Left forelimb (tissue), 1 donor: ENCODE measurements at regions not wholly inside any gene's neighbourhood (a gene's known extent, or its start where the extent isn't known, plus 50 kb on each side); places are given as distances from the start of the nearest gene placed in this dataset.

Experiments
- DNase-seq: peaks from one replicate; pipeline ENCODE4 v3.0.0-alpha.2; 2018; ENCODE audit warnings: low spot score

DNA sequence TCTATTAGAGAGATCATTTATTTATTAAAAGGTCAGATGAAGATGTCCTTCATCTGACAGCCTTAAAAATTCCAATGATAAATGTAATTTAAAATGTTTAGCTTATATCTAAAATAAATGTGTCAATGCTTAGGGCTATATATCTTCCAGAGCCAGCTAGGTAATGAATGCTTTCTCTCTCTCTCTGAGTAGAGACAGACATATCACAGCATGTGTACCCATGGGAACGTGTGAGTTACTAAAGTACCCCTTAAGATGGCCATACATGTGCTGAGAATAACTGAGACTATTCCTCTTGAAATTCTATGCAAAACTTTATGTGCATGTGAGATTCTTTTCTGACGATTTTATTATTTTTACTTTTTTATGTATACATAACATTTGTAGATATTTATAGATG, 420.9 kb upstream of the ST6GAL2 start:
- DNase-seq = no peak

DNA sequence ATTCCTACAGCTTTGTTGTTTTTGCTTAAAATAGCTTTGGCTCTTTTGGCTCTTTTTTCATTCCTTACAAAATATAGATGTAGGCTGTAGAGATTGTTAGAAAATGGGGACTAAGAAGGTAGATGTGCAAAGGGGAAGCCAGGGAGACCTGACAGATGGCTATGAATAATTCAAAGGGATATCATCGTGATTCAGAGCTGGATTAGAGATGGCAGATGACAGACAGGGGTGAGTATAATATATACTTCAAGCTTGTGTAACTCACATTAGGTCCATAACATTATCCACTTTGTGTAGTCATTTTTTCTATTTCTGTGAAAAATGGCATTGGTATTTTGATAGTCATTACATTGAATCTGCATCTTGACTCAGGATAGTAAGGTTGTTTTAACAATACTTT, 422.9 kb upstream of the ST6GAL2 start:
- no peak for DNase-seq

DNA sequence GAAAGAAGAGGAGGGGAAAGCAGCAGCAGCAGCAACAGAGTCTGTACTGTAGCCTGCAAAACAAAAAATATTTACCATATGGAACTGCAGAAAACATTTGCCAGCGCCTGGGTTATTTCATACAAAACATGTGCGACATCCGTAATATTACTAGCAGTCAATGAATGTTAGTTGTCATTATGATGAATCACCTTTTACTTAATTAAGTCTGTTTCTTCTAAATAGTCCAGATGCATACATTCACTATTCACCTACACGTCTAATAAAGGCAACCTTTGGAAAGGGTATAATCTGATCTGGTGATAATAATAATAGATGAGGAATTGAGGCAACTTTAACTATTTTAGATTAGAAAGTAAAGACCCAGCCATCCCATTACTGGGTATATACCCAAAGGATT, 426.3 kb upstream of the ST6GAL2 start:
- no peak for DNase-seq

DNA sequence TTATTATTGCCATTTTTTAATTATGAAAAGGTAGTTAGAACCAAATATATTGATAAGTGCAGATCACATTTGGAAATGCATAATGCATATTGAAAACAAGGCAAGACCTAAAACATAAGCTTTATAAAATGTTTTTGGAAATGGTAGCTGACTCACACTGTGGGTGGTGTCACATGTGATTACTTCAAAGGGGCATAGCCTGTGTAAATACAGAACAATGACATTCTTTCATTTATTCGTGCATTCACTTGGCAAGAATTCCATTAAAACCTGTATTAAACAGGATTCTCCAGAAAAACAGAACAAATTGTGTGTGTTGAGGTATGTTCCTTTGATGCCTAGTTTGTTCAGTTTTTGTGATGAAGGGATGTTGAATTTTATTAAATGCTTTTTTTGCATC, 427.3 kb upstream of the ST6GAL2 start:
- DNase-seq = no peak

DNA sequence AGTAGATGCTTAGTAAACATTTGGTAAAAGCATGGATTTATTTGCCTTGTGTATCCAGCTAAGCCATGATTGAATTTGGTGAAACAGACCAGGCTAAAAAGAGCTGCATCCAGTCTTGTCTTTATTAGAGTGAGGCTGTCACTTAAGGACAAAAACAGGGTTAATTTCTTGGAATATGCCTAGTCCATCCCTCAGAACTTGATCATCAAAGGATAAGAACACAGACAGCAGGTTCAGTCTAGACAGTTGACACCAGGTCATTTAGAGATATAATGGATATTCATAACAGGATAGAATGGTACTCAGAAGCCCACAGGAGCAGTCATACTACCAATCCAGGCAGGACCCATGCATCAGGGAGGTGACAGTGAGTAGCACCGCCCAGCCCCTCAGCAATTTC, 434.9 kb upstream of the ST6GAL2 start:
- DNase-seq = no peak

DNA sequence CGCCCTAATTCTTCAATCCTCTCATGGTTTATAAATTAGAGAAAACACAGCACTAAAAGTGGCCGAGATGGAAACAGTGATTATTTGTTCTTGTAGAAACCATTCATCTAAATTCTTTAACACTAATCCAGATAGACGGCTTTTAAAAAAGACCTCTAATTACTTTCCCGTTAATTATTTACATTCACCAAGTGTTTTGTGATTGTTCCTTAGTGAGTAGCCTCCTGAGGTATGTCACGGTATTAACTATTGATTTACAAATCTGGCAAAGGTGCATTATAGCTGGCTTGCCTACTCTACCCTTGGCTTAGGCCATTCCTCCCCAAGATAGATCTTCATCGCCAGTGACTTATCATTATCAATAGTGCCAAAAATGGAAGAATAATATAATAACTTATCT, 436.4 kb upstream of the ST6GAL2 start:
- no peak for DNase-seq

DNA sequence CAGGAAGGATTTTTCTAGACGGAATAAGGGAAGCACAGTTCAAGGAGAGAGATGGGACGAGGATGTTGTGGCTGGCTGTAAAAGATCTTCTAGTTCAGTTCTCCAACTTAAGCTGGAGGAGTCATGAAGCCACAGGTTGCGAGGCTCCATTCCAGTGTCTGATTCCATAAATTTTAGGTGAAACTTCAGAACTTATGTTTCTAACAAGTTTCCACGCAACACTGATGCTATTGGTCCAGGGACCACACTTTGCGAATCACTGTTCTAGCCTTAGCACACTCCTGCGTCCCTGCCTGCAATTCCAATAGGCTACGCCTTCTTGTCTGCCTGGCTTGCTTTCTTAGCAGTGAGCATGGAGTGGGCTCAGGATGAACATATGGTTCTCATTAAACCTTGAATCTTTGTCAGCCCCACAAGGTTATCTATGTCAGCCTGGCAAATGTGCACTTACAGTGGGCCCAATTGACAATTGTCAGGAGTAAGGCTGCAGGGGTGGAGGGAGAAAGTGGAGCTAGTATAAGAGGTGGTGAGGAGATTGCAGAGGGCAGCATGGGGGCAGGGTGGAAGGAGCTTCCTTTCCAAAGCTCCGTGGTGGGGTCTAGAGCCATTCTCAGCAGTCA, 438.1 kb upstream of the ST6GAL2 start:
- DNase-seq = no peak

DNA sequence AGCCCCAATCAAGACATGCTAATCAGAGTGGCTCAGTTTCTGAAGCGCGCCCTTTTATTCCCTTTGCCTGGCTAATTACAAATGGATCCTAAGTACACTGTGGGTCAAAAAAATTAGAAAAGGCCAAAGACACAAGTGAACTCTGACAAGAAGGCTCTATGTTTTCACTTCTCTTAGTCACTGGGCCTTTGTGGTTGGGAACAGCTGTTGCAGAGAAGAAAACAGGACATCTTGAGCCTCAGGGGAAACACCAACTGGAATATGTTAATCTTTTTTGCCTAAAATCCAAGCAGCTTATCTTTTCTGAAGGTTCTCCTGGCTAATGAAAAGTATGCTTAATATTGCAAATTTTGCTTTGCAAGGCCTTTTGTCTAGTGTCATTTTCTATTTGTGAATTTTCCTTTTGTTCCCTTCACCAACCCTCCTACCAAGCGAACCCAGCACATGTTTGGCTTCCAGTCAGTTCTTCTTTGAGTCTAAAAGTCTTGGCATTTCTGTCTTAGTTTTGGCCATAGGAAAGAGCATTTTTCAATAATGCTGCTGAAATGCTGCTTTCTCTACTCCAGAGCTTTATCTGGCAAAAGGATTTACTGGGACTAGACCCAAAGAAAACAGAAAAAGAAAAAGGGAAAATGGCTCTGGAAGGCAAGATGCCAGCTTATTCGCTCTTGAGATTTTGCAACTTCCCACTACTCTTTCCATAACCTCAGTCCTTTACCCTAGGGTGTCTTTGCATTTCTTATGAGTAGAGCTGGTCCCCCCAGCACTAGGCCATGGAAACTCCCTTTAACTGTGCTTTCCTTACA, 440.2 kb upstream of the ST6GAL2 start:
- no peak for DNase-seq

DNA sequence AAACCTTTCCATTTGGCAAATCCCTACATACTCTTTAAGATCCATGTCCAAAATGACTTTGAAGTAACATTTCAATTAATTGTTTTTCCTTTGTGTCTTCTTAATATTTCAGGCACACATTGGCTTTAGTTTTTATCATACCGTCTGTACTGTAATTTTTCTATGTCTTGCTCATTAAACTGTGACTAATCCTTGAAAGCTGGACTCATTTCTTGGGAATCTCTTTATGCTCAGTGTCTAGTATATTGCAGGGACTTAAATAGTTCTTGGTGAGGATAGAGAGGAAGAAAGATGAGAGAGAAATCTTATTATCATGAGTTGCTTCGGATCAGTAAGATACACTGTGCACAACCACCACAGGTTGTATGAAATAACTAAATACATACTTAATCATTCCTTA, 448.3 kb upstream of the ST6GAL2 start:
- DNase-seq = no peak

DNA sequence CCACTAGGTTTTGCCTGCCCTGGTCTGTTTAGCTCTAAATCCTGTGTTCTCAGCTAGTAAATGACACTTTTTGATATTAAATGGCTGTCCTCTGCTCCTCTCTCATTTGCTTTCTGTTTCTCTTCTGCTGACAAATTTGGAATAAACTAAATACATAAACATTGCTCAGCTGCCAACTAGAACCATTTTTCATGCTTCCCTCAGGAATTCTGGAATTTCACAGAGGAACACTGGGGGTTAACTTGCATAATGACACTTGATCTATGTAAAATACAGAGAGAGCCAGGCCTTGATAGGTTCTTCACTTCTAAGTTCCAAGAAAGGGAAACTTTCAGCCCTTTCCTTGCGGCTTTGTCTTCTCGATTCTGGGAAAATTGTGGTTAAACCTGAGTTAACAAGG, 450.6 kb upstream of the ST6GAL2 start:
- DNase-seq = no peak

DNA sequence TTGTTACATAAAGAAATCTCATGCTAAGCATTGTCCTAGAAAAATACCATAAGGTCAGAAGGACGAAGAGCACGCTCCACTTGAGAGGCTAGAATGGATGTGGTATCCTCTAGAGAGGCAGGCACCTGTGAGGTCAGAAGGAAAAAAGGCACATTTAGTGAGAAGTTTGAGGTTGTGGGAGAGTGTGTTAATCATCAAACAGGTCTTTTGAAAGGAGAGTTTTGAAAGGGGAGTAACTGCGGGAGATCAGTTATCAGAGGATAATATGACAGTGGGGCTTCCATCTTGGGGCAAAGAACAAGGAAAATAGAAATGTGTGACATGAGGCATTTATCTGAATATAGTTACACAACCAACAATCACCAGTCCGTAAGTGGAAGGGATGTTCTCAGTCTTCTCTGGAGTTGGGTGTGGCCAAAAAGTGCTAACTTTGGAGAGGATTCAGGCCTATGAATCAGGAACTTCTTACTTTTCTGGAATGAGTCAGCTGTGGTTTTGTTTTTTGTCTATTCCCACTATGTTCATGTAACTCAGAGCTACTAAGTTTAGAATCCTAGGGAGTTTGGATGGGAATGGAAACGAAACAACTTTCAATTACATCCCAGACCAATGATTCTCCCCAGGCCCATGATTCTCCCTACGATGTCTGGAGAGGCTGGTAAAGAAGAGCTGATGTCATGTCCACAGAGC, 451.4 kb upstream of the ST6GAL2 start:
- no peak for DNase-seq

DNA sequence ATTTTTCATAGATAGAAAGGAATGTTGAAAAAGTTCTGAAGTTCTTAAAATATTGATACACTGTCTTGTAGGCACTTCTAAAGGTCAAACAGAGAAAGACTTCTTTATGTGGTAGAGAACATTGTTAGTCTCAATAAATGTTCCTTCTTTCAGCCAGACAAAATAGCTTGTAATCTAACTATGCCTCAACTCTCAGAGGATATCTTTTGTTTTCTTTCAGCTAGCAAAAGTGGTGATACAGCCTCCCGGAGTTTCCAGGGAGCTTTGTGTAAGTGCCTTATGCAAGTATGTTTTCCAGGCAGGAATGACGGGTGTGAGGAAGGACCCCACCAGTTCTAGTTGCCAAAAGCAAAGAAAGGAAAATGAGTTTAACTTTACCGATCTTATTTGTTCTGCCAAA, 452.1 kb upstream of the ST6GAL2 start:
- DNase-seq = no peak

DNA sequence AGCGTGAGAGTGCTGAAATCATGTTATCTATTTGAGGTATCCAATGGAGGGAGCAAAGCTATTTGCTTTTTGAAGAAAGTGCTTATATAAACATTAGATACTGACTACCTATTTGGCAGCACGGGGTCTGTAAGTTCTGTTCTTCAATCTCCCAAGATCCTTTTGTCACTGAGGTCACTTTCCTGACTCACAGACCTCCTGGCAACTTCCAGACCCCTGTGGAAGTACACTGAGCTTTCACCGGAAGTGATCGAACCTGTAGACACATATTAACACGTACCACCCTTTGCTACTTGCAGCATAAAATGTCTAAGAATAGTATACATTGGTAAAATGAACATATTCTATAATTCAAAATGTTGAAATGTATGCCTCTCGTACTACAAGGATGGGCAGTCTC, 452.6 kb upstream of the ST6GAL2 start:
- no peak for DNase-seq

DNA sequence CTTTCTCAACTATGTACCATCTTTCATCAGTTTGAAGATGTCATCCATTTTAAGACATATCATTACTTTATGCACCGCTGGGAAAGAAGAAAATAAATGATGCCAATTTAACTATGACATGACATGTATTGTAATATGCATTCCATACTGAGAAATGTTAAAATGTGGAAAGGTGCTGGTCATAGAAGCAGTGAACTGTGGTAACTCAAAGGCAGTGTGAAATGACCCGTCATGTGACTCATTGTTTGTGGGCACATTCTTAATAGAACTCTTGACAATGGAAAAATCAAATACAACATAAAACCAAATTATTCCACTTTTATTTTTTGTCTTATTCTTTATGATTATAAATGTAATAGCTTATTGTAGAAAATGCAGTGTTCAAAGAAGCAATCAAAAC, 455.0 kb upstream of the ST6GAL2 start:
- no peak for DNase-seq

DNA sequence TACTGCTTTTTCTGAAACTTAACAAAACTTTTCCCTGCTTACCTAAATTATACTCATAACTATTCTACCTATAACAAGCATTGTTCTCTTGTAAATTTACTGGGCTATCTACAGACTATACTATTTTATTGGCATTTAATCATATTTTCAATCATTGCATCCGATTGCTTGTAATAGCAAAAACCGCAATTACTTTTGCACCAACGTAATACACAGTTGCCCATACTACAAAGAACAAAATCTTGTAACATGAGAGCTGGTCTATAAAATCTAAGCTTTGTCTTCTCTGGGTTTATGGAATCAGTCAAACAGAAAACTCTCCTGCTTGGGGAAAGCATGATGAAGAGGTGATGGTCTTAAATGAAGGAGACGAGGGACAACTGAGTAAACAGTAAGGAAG, 463.4 kb upstream of the ST6GAL2 start:
- DNase-seq = no peak

DNA sequence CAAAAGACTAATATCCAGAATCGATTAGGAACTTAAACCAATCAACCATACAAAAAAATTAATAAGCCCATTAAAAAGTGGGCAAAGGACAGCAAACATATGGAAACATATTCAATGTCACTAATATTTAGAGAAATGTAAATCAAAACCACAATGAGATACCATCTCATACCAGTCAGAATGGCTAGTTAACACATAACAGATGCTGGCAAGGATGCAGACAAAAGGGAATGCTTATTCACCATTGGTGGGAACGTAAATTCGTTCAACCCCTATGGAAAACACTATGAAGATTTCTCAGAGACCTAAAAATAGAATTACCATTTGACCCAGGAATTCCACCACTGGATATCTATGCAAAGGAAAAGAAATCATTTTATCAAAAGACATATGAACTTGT, 468.2 kb upstream of the ST6GAL2 start:
- no peak for DNase-seq

DNA sequence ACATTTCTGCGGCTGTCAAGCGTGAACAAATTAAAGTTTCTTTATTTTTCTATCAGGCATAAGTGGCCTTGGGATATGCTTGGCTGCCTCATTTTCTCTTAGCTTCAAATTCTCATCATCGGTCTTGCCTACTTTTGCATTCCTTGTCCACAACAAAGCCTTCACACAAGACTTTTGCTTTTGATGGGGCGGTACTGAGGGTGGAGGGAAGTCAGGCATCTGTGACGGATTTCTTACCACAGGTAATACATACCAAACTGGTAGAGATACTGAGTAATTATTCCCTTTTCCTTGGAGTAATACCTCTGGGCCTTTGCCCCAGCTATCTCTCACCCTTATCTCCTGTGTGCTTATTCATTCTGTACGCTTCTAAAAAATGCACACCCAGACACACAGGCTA, 468.3 kb upstream of the RGPD4 start:
- DNase-seq = no peak

DNA sequence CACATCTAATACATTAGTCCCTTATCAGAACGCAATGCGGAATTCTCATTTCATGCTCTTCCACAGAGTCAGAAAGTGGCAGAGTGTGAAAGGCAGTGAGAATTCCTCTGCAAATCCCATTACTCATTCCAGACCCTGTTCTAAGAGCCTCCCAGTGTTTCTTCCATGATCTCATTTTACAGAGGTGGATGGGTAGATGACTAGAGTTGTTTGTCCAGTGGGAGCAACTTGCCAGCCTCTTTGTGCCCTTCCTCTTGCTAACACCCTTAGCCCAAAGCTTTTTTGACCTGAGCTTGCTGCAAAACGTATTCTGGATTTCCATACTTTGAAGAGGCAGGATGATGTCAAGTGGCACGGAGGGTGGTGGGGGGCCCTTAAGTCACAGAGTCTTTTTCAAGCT, 467.7 kb upstream of the RGPD4 start:
- no peak for DNase-seq

DNA sequence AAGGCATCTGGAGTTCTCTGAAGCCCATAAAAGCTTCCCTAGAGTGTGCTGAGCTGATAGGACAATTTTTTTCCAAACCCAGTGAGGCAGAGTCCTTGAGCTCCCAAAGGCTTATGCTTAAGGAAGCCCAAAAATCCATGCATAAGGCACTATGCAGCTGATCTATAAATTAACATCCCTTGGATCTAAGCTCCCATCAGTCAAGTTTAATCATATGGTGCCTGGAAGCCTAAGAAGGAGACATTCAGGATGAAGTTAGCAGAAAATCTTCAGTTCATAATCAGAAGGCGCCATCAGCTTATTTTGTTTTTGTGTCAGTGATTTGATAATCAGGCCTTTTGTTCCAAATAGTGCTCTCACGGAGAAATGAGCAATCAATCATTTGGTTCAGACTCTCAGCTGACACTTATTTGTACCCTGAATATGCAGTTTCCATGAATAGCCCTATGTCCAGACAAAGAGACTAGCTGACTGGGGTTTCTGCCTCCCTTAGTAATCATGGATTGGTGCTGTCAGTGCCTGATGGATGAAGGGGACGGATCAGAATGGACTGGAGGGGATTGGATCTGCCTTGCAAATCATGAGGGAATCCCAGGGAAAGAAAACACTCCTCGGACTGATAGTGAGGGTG, 464.8 kb upstream of the RGPD4 start:
- DNase-seq = no peak

DNA sequence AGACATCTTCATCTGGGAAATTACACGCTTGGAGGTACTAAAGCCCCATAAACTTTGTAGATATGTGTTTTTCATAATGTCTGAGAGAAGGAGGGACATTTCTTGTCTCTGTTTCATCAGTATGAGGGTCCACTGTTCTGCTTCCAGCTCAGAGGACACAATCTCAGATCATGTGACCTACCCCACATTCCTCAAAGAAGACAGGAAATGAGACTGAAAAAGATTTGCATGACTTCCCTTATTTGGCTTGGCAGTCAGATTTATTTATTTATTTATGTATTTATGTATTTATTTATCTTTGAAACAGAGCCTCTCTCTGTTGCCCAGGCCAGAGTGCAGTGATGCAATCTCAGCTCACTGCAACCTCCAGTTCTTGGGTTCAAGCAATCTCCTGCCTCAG, 463.7 kb upstream of the RGPD4 start:
- DNase-seq = no peak

DNA sequence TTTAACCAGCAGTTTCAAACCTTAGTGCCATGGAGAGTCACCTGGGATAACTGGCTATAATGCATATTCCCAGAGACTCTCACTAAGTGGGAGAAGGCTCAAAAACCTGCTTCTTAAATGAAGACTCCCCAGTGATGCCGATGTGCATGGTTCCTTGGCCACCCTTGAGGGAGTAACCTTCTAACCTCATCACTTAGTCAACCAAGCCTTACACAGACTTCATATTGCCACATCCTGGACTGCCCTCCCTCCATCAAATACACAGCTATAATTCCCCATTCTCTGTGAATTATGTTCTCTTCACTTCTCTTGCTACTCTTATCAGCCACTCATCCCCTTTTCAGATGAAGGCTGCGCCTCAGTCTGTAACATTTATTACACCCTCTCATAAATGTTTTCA, 462.9 kb upstream of the RGPD4 start:
- no peak for DNase-seq

DNA sequence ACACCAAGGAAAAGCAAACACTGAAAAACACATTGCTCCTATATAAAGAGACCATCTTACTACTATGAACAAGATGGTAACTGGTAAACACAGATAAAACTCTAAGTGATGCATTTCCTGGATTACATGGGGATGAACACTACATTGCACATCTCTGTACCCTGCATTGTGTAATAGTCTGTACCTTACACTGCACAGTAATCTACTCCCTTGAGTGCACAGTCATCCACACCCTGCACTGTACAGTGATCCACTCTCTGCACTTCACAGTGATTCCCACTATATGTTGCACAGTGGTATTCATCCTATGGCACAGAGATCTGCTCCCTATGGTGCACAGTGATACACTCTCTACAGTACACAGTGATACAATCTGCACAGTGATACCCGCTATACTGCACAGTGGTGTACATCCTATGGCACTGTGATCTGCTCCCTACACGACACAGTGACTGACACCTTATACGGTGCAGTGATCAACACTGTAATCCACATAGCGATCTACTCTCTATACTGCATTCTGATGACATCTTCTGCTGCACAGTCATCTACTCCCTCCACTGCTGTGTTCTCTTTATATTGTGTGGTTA, 462.2 kb upstream of the RGPD4 start:
- no peak for DNase-seq

DNA sequence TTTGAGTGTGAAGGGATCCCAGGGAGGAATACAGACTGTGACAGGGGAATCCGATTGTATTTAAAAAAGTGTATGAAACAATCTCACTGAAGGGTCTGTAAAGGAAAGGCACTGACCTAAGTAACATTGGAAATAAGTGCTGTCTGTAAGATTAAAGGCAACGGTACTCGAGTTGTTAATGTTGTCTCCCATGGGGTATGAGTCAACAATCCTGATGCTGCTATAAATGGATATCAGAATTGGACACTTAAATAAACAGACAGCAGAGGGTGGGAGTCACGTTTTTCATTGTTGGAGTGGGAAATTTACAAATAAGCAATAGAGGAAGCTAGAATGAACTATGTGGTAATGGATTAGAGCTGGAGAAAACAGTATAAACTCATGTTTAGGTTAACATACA, 452.4 kb upstream of the RGPD4 start:
- no peak for DNase-seq
